ENCODE measurements at regions not wholly inside any gene's neighbourhood (a gene's known extent, or its start where the extent isn't known, plus 50 kb on each side); places are given as distances from the start of the nearest gene placed in this dataset.
"Not testable (repeated sequence)": the region's sequence is repeated elsewhere in the genome, so short reads cannot be mapped to it uniquely, and the experiment has no call there.

GRCh38 chr12:64552510-64552909 lies 57.8 kb upstream of the RASSF3 start:
- DNase-seq (ENCODE audit: low spot score) = not testable (repeated sequence)

- DNase-seq (ENCODE audit: low spot score) = not testable (repeated sequence)
Observed at GRCh38 chr12:64553689-64554088, 56.6 kb upstream of the RASSF3 start.

GRCh38 chr12:64556231-64556630 lies 54.1 kb upstream of the RASSF3 start:
- no peak for DNase-seq (ENCODE audit: low spot score)

GRCh38 chr12:64558754-64559153 lies 51.5 kb upstream of the RASSF3 start:
- no peak for DNase-seq (ENCODE audit: low spot score)

GRCh38 chr12:64560396-64561301 lies 49.6 kb upstream of the RASSF3 start:
- peak; percentile 72 for DNase-seq (ENCODE audit: low spot score)

Measured in SW480 (cell line).